ENCODE measurements at regions not wholly inside any gene's neighbourhood (a gene's known extent, or its start where the extent isn't known, plus 50 kb on each side); places are given as distances from the start of the nearest gene placed in this dataset.

GRCh38 chr13:30816736-30817135 lies 81.4 kb downstream of the ALOX5AP start:
- Mint-ChIP-seq H3K4me3 (no peak overlapping the region), H3K4me1 (peaks cover 15% of the 10 kb centered on the region), H3K27ac (ENCODE audit: unreplicated experiment) (no peak overlapping the region), H3K27me3 (ENCODE audit: low read depth) (no peaks in the 10 kb centered on the region), H3K9me3 (peaks cover 5% of the 10 kb centered on the region), H3K36me3 (ENCODE audit: low read depth) (no peaks in the 10 kb centered on the region)
- TF ChIP-seq, protein P1, sequence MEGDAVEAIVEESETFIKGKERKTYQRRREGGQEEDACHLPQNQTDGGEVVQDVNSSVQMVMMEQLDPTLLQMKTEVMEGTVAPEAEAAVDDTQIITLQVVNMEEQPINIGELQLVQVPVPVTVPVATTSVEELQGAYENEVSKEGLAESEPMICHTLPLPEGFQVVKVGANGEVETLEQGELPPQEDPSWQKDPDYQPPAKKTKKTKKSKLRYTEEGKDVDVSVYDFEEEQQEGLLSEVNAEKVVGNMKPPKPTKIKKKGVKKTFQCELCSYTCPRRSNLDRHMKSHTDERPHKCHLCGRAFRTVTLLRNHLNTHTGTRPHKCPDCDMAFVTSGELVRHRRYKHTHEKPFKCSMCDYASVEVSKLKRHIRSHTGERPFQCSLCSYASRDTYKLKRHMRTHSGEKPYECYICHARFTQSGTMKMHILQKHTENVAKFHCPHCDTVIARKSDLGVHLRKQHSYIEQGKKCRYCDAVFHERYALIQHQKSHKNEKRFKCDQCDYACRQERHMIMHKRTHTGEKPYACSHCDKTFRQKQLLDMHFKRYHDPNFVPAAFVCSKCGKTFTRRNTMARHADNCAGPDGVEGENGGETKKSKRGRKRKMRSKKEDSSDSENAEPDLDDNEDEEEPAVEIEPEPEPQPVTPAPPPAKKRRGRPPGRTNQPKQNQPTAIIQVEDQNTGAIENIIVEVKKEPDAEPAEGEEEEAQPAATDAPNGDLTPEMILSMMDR (conservative IDR thresholded peaks at IDR 0.05), result no peak
- no peak for DNase-seq (ENCODE audit: low read depth, low spot score)

- peaks cover 3% of the 10 kb centered on the region for H3K9me3 Mint-ChIP-seq
- H3K27me3 Mint-ChIP-seq (ENCODE audit: low read depth), result no peaks in the 10 kb centered on the region
- H3K4me3 Mint-ChIP-seq, result no peak overlapping the region
- no peaks in the 10 kb centered on the region for H3K36me3 Mint-ChIP-seq (ENCODE audit: low read depth)
- DNase-seq (ENCODE audit: low read depth, low spot score), result no peak
- no peak overlapping the region for H3K27ac Mint-ChIP-seq (ENCODE audit: unreplicated experiment)
- peaks cover 15% of the 10 kb centered on the region for H3K4me1 Mint-ChIP-seq
- TF ChIP-seq, protein P1 (conservative IDR thresholded peaks at IDR 0.05), result no peak
Observed at GRCh38 chr13:30818323-30818960, 83.1 kb downstream of the ALOX5AP start.

GRCh38 chr13:30819136-30819888 lies 84.0 kb downstream of the ALOX5AP start:
- H3K27ac Mint-ChIP-seq (ENCODE audit: unreplicated experiment), result no peak overlapping the region
- DNase-seq (ENCODE audit: low read depth, low spot score), result no peak
- H3K36me3 Mint-ChIP-seq (ENCODE audit: low read depth), result no peaks in the 10 kb centered on the region
- H3K9me3 Mint-ChIP-seq, result peaks cover 3% of the 10 kb centered on the region
- TF ChIP-seq, protein P1 (conservative IDR thresholded peaks at IDR 0.05), result no peak
- no peaks in the 10 kb centered on the region for H3K27me3 Mint-ChIP-seq (ENCODE audit: low read depth)
- H3K4me1 Mint-ChIP-seq, result peaks cover 16% of the 10 kb centered on the region
- H3K4me3 Mint-ChIP-seq, result no peak overlapping the region

- Mint-ChIP-seq H3K36me3 (ENCODE audit: low read depth) (no peaks in the 10 kb centered on the region), H3K4me1 (peaks cover 14% of the 10 kb centered on the region), H3K9me3 (no peaks in the 10 kb centered on the region), H3K27ac (ENCODE audit: unreplicated experiment) (no peak overlapping the region), H3K4me3 (no peak overlapping the region), H3K27me3 (ENCODE audit: low read depth) (no peaks in the 10 kb centered on the region)
- TF ChIP-seq, protein P1 (conservative IDR thresholded peaks at IDR 0.05), result no peak
- no peak for DNase-seq (ENCODE audit: low read depth, low spot score)
Observed at GRCh38 chr13:30821421-30821820, 84.7 kb upstream of the MEDAG start.

DNA sequence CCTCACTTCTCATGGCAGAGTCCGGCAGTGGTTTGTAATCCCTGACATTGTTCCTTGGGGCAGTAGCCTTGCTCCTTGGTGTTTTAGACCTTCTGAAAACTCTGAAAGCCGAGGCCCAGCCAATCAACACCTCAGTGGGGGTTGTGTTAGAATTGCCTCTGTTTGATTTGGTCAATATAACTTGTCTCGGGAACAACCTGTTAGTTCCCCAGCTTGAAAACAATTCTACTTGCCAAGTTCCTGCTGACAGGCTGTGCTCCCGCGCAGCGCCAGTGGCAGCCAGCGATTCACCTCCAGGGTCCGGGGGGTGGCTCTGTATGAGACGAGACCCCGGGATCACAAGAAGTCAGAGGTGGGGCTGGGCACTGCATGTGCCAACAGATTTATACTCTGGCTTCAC lies 81.4 kb upstream of the MEDAG start:
- Mint-ChIP-seq H3K9me3 (no peaks in the 10 kb centered on the region), H3K27me3 (ENCODE audit: low read depth) (no peaks in the 10 kb centered on the region), H3K4me1 (peaks cover 4% of the 10 kb centered on the region), H3K36me3 (ENCODE audit: low read depth) (no peaks in the 10 kb centered on the region), H3K27ac (ENCODE audit: unreplicated experiment) (no peak overlapping the region), H3K4me3 (no peak overlapping the region)
- TF ChIP-seq, protein P1 (conservative IDR thresholded peaks at IDR 0.05), result no peak
- DNase-seq (ENCODE audit: low read depth, low spot score), result no peak
